ENCODE measurements at regions not wholly inside any gene's neighbourhood (a gene's known extent, or its start where the extent isn't known, plus 50 kb on each side); places are given as distances from the start of the nearest gene placed in this dataset.

DNA sequence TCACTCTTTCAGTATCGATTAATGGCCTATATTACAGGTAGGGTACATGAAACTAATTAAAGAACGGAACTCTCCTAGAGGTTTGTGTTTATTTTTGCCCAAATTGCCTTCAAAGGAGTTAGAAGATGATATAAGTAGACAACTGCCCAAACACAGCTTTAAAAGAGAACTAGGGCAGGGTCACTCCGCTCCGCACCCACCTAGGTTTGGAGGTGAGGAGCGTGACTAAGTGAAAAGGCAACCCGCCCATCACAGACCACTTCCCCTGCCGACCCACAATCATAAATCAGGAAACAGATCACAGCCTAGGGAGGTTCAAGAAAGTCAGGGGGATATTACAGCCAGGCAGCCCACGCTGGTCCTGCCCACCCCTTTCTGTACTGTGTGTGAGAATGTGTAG lies 166.7 kb downstream of the C1D start (continued):
- no peak for TF ChIP-seq ZNF462 (CRISPR knock-in tag; IDR thresholded peaks at IDR 0.05)
- no peak for TF ChIP-seq ZNF114 (CRISPR knock-in tag; IDR thresholded peaks at IDR 0.05)
- TF ChIP-seq EZH2phosphoT487 (IDR thresholded peaks at IDR 0.05; ENCODE audit: unreplicated experiment) = no peak
- no peak for TF ChIP-seq EZH2 (IDR thresholded peaks at IDR 0.05; ENCODE audit: low read depth, unreplicated experiment)
- TF ChIP-seq, protein P1, sequence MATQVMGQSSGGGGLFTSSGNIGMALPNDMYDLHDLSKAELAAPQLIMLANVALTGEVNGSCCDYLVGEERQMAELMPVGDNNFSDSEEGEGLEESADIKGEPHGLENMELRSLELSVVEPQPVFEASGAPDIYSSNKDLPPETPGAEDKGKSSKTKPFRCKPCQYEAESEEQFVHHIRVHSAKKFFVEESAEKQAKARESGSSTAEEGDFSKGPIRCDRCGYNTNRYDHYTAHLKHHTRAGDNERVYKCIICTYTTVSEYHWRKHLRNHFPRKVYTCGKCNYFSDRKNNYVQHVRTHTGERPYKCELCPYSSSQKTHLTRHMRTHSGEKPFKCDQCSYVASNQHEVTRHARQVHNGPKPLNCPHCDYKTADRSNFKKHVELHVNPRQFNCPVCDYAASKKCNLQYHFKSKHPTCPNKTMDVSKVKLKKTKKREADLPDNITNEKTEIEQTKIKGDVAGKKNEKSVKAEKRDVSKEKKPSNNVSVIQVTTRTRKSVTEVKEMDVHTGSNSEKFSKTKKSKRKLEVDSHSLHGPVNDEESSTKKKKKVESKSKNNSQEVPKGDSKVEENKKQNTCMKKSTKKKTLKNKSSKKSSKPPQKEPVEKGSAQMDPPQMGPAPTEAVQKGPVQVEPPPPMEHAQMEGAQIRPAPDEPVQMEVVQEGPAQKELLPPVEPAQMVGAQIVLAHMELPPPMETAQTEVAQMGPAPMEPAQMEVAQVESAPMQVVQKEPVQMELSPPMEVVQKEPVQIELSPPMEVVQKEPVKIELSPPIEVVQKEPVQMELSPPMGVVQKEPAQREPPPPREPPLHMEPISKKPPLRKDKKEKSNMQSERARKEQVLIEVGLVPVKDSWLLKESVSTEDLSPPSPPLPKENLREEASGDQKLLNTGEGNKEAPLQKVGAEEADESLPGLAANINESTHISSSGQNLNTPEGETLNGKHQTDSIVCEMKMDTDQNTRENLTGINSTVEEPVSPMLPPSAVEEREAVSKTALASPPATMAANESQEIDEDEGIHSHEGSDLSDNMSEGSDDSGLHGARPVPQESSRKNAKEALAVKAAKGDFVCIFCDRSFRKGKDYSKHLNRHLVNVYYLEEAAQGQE (IDR thresholded peaks at IDR 0.05; ENCODE audit: unreplicated experiment) = no peak
- no peak for TF ChIP-seq ZNF331 (CRISPR knock-in tag; IDR thresholded peaks at IDR 0.05; ENCODE audit: low read depth)
